Muscle of leg (tissue), 3 donors: ENCODE measurements at regions not wholly inside any gene's neighbourhood (a gene's known extent, or its start where the extent isn't known, plus 50 kb on each side); places are given as distances from the start of the nearest gene placed in this dataset.

ENCODE experiments used
- DNase-seq: peaks from one replicate; pipeline ENCODE4 v3.0.0; 2013
- H3K27ac ChIP-seq: one replicate; pipeline ENCODE4 v1.5.1; 2013; ENCODE audit warnings: mild to moderate bottlenecking, low read length, control low read depth
- H3K27me3 ChIP-seq: one replicate; pipeline ENCODE4 v1.6.1; 2013; ENCODE audit warnings: low read length; ENCODE audit not compliant: control insufficient read depth, insufficient read depth
- H3K36me3 ChIP-seq: one replicate; pipeline ENCODE4 v1.6.1; 2013; ENCODE audit warnings: low read length; ENCODE audit not compliant: control insufficient read depth, insufficient read depth
- H3K4me1 ChIP-seq: one replicate; pipeline ENCODE4 v1.6.1; 2013; ENCODE audit warnings: low read length; ENCODE audit not compliant: control insufficient read depth, insufficient read depth
- H3K4me3 ChIP-seq: one replicate; pipeline ENCODE4 v1.5.1; 2013; ENCODE audit warnings: low read length, control low read depth
- H3K9me3 ChIP-seq: replicated peaks from 2 replicates; pipeline ENCODE4 v1.6.1; 2013; ENCODE audit warnings: low read depth, low read length; ENCODE audit not compliant: control insufficient read depth
- WGBS: methylation state at CpG from one replicate; pipeline ENCODE4 v1.1.5; 2013; ENCODE audit warnings: missing lambda C conversion rate; ENCODE audit not compliant: insufficient coverage; 5-methylcytosine and 5-hydroxymethylcytosine counted together

- H3K27ac ChIP-seq, result no peak overlapping the region
- no peaks in the 10 kb centered on the region for H3K36me3 ChIP-seq
- H3K9me3 ChIP-seq, result no peaks in the 10 kb centered on the region
- H3K4me1 ChIP-seq, result peaks cover 9% of the 10 kb centered on the region
- WGBS, result no CpG with 5 or more reads among the region's 6 CpGs
- H3K27me3 ChIP-seq, result peaks cover 8% of the 10 kb centered on the region
- H3K4me3 ChIP-seq, result no peak overlapping the region
- no peak for DNase-seq
These were observed 271.7 kb downstream of the UACA start for GRCh38 chr15:70491641-70492040.

DNA sequence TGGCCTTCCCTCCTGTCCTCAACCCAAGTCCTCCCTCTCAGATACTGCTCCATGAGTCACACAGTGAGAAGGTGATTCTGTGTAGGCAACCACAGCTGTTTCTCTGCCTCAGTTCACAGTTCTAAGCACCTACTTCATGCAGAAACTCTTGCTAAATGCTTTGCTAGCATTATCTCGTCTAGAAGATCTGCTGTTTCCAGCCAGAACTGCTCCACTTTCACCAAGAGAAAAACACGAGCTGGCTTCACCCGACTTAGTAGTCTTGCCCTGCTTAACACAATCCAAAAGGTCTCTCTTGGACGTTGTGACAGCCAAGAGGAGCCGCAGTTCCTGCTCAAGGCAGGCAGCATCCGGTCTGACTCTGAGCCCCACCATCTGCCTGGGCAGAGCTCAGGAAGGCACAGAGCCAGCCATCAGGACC lies 272.1 kb downstream of the UACA start:
- 59% methylated on average over 6 of the region's 6 CpGs for WGBS
- no peak for DNase-seq
- Histone ChIP-seq H3K4me3 (no peak overlapping the region), H3K4me1 (peaks cover 9% of the 10 kb centered on the region), H3K27ac (no peak overlapping the region), H3K9me3 (no peaks in the 10 kb centered on the region), H3K36me3 (no peaks in the 10 kb centered on the region), H3K27me3 (peaks cover 11% of the 10 kb centered on the region)

- DNase-seq, result no peak
- WGBS, result 88% methylated on average over 5 of the region's 7 CpGs
- Histone ChIP-seq H3K4me1 (peaks cover 9% of the 10 kb centered on the region), H3K27me3 (peaks cover 9% of the 10 kb centered on the region), H3K27ac (no peak overlapping the region), H3K4me3 (no peak overlapping the region), H3K36me3 (no peaks in the 10 kb centered on the region), H3K9me3 (no peaks in the 10 kb centered on the region)
These were observed 272.6 kb downstream of the UACA start for GRCh38 chr15:70490838-70491155.

- WGBS, result 95% methylated on average over 9 of the region's 11 CpGs
- Histone ChIP-seq H3K27ac (no peak overlapping the region), H3K36me3 (no peaks in the 10 kb centered on the region), H3K4me1 (peaks cover 9% of the 10 kb centered on the region), H3K4me3 (no peak overlapping the region), H3K9me3 (no peaks in the 10 kb centered on the region), H3K27me3 (peaks cover 9% of the 10 kb centered on the region)
- no peak for DNase-seq
These were observed 273.1 kb downstream of the UACA start for GRCh38 chr15:70490148-70490837.

- 83% methylated on average over 10 of the region's 15 CpGs for WGBS
- Histone ChIP-seq H3K27me3 (peaks cover 11% of the 10 kb centered on the region), H3K36me3 (no peaks in the 10 kb centered on the region), H3K27ac (no peak overlapping the region), H3K9me3 (no peaks in the 10 kb centered on the region), H3K4me3 (no peak overlapping the region), H3K4me1 (peaks cover 2% of the 10 kb centered on the region)
- DNase-seq, result no peak
These were observed 274.2 kb downstream of the UACA start for GRCh38 chr15:70488941-70489848.

GRCh38 chr15:70488002-70488605 lies 275.3 kb downstream of the UACA start:
- no peak overlapping the region for H3K27ac ChIP-seq
- H3K36me3 ChIP-seq, result no peaks in the 10 kb centered on the region
- peaks cover 16% of the 10 kb centered on the region for H3K27me3 ChIP-seq
- peaks cover 2% of the 10 kb centered on the region for H3K4me1 ChIP-seq
- H3K4me3 ChIP-seq, result no peak overlapping the region
- DNase-seq, result peak; percentile 72
- WGBS, result 0% methylated on average over 3 of the region's 6 CpGs
- no peaks in the 10 kb centered on the region for H3K9me3 ChIP-seq

- Histone ChIP-seq H3K9me3 (no peaks in the 10 kb centered on the region), H3K27ac (no peak overlapping the region), H3K4me1 (peaks cover 2% of the 10 kb centered on the region), H3K4me3 (no peak overlapping the region), H3K27me3 (peaks cover 17% of the 10 kb centered on the region), H3K36me3 (no peaks in the 10 kb centered on the region)
- no peak for DNase-seq
- WGBS, result 95% methylated on average over 3 of the region's 3 CpGs
These were observed 276.0 kb downstream of the UACA start for GRCh38 chr15:70487387-70487740.

DNA sequence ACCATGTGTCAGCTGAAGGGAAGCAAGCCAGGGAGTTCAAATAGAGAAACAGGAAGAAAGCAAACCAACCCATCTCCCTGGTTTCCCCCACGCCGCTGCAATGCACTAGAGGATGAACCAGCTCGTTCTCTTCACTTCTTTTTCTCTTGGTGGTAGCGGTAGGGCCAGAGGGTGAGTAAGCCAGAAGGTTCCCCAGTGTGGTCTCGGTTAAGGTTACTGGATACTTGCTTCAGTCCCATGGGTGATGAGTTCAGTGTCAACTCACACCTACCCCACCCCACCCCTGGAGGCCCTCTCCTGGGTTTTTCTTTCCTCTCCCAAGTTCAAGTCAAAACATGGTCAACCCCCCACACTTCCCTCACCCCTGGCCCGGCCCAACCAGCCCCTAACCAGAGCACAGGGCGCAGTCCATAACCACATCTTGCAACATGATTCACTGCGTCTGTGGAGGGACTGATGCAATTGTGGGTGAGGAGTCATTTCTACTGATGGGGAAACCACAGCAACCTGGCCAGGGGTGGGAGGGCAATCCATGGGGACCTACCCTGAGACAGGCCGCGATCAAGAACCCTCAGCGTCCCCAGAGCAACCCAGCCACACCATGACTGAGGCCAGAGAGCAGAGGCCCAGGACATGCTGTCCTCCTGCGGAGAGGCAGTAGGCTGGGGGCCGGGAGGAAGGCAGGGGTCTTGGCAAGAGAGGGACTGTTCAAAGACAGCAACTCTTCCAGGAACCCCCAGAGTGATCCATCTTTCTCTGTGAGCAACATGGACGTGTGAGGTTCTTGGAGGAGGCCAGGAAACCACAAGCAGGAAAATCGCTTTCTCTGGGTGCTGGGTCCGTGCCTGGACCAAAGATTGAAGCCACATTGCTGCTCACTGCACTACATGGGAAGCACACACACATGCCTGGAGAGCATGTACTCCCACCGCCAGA lies 276.6 kb downstream of the UACA start:
- no peak for DNase-seq
- Histone ChIP-seq H3K4me1 (peaks cover 2% of the 10 kb centered on the region), H3K9me3 (no peaks in the 10 kb centered on the region), H3K27me3 (peaks cover 17% of the 10 kb centered on the region), H3K4me3 (no peak overlapping the region), H3K27ac (no peak overlapping the region), H3K36me3 (no peaks in the 10 kb centered on the region)
- WGBS, result 73% methylated on average over 8 of the region's 17 CpGs

DNA sequence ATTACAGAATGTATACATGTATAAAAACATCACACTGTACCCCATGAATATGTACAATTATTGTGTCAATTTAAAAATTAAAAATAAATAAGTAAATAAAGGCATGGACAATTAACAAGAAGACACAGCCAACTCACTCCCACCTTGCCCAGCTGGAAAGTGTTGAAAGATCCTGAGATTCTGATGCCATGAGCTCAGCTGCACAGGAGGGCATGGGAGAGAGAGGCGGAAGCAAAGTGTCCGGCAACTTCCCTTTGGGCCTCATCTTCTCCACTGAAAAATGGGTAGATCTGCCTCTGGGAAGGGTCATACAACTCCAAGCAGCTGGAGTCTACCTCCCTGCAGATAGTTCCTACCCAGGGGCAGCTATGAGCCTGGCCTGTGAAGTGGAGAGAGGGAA lies 277.3 kb downstream of the UACA start:
- Histone ChIP-seq H3K9me3 (no peaks in the 10 kb centered on the region), H3K4me3 (no peak overlapping the region), H3K36me3 (no peaks in the 10 kb centered on the region), H3K4me1 (peaks cover 2% of the 10 kb centered on the region), H3K27ac (no peak overlapping the region), H3K27me3 (peaks cover 15% of the 10 kb centered on the region)
- no peak for DNase-seq
- no CpG with 5 or more reads among the region's 2 CpGs for WGBS
